PFSK-1 (cell line): ENCODE measurements at regions not wholly inside any gene's neighbourhood (a gene's known extent, or its start where the extent isn't known, plus 50 kb on each side); places are given as distances from the start of the nearest gene placed in this dataset.

ENCODE experiments used
- POLR2AphosphoS5 ChIP-seq: IDR thresholded peaks from 2 replicates; pipeline ENCODE4 v1.6.1; 2012; ENCODE audit warnings: low read depth, mild to moderate bottlenecking, control low read depth, low read length, moderate library complexity
- REST ChIP-seq, 2 experiments: IDR thresholded peaks; 2 replicates each; pipeline versions ENCODE4 v1.6.1 to v1.8.0; 2011 to 2012; ENCODE audit warnings: low read depth in 2 of 2, low read length in 2 of 2, control low read depth in 1 of 2, inconsistent platforms in 1 of 2, mild to moderate bottlenecking in 1 of 2, moderate library complexity in 1 of 2; ENCODE audit not compliant: insufficient read depth in 1 of 2
- SIN3A ChIP-seq: IDR thresholded peaks from 2 replicates; pipeline ENCODE4 v1.6.1; 2012; ENCODE audit warnings: mild to moderate bottlenecking, low read length, moderate library complexity, borderline replicate concordance; ENCODE audit not compliant: insufficient read depth

DNA sequence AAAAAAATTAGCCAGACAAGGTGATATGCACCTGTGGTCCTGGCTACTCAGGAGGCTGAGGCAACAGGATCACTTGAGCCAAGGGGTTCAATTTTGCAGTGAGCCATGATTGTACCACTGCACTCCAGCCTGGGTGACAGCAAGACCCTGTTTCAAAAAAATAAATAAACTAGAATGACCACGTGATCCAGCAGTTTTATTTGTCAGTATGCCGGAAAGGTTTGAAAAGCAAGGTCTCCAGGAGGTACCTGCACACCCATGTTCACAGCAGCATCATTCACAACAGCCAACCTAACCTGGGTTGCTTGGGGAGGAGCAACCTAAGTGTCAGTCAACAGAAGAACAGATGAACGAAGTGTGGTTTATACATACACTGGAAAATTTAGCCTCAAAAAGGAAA, 78.7 kb upstream of the SEPTIN5 start:
- no peak for TF ChIP-seq POLR2AphosphoS5
- no peak for TF ChIP-seq REST (IDR thresholded peaks at IDR 0.05; ENCODE audit: insufficient read depth in 1 of 2, low read depth in 2 of 2, low read length in 2 of 2)
- TF ChIP-seq SIN3A = no peak
